Lower lobe of right lung (tissue), 2 donors: ENCODE measurements at regions not wholly inside any gene's neighbourhood (a gene's known extent, or its start where the extent isn't known, plus 50 kb on each side); places are given as distances from the start of the nearest gene placed in this dataset.

Experiments used
- ATAC-seq, 2 donors: fragments of 200-7000 bp; cut with Tn5 transposase; one replicate each; pipeline ENCODE4 v1.9.1; 2020 to 2022; ENCODE audit warnings: mild to moderate bottlenecking in 2 of 2, moderate library complexity in 2 of 2
- DNase-seq: peaks from one replicate; pipeline ENCODE4 v3.0.0-alpha.2; 2020
- H3K27ac ChIP-seq: fragments of 200-600 bp; one replicate; pipeline ENCODE4 v1.8.0; 2022
- H3K27me3 ChIP-seq: fragments of 200-600 bp; one replicate; pipeline ENCODE4 v1.8.0; 2022; ENCODE audit warnings: low read depth
- H3K36me3 ChIP-seq: fragments of 200-600 bp; one replicate; pipeline ENCODE4 v1.8.0; 2022; ENCODE audit warnings: mild to moderate bottlenecking
- H3K4me1 ChIP-seq: fragments of 200-600 bp; one replicate; pipeline ENCODE4 v1.8.0; 2022
- H3K4me3 ChIP-seq: fragments of 200-600 bp; one replicate; pipeline ENCODE4 v1.8.0; 2022; ENCODE audit warnings: mild to moderate bottlenecking
- H3K9me3 ChIP-seq: fragments of 200-600 bp; one replicate; pipeline ENCODE4 v1.8.0; 2022
- CTCF ChIP-seq: fragments of 200-600 bp; IDR thresholded peaks from one replicate; pipeline ENCODE4 v1.8.0; 2022; ENCODE audit warnings: antibody characterized with exemption, mild to moderate bottlenecking
- intact Hi-C: fragments of 100-400 bp; cut with DNase I; formaldehyde crosslinking; loops from one replicate; pipeline ENCODE4 v1.11.0; 2022
- donor health status: DM: no; HTN: yes; CAD: no; lungs with severe emphysema.

GRCh38 chr5:163569284-163569683 lies 63.9 kb downstream of the MAT2B start:
- intact Hi-C loops: no loop called here
- no peaks in the 10 kb centered on the region for H3K9me3 ChIP-seq
- peaks cover 24% of the 10 kb centered on the region for H3K27me3 ChIP-seq
- no peak overlapping the region for H3K4me3 ChIP-seq
- TF ChIP-seq CTCF: no peak
- peaks cover 18% of the 10 kb centered on the region for H3K4me1 ChIP-seq
- ATAC-seq (no peak), DNase-seq (no peak)
- no peak overlapping the region for H3K27ac ChIP-seq
- no peaks in the 10 kb centered on the region for H3K36me3 ChIP-seq

GRCh38 chr5:163571744-163572143 lies 66.3 kb downstream of the MAT2B start:
- no peak overlapping the region for H3K27ac ChIP-seq
- TF ChIP-seq CTCF: no peak
- no peak overlapping the region for H3K4me3 ChIP-seq
- intact Hi-C loops: no loop called here
- H3K9me3 ChIP-seq: no peaks in the 10 kb centered on the region
- DNase-seq: no peak
- H3K27me3 ChIP-seq: peaks cover 12% of the 10 kb centered on the region
- no peaks in the 10 kb centered on the region for H3K4me1 ChIP-seq
- no peaks in the 10 kb centered on the region for H3K36me3 ChIP-seq
- ATAC-seq: peak in 1 of 2 donors; percentile 53

GRCh38 chr5:163574472-163575440 lies 69.3 kb downstream of the MAT2B start:
- Histone ChIP-seq H3K9me3 (no peaks in the 10 kb centered on the region), H3K36me3 (no peaks in the 10 kb centered on the region), H3K27ac (no peak overlapping the region), H3K27me3 (peaks cover 7% of the 10 kb centered on the region), H3K4me1 (no peaks in the 10 kb centered on the region), H3K4me3 (no peak overlapping the region)
- DNase-seq (no peak), ATAC-seq (no peak)
- intact Hi-C loops: no loop called here
- TF ChIP-seq CTCF: no peak

GRCh38 chr5:163578652-163579051 lies 73.2 kb downstream of the MAT2B start:
- intact Hi-C loops: no loop called here

DNA sequence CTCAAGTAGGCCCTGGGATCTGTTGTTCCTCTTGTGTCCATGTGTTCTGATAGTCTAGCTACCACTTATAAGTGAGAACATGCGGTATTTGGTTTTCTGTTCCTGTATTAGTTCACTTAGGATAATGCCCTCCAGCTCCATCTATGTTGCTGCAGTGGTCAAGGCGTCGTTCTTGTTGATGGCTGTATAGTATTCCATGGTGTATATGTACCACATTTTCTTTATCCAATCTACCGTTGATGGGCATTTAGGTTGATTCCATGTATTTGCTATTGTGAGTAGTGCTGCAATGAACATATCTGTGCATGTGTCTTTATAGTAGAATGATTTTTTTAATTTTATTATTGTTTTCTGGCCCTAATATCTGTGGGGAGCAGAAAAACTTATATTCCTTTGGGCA lies 74.3 kb downstream of the MAT2B start:
- Histone ChIP-seq H3K27ac (no peak overlapping the region), H3K4me1 (no peaks in the 10 kb centered on the region), H3K4me3 (no peak overlapping the region), H3K36me3 (no peaks in the 10 kb centered on the region), H3K27me3 (no peaks in the 10 kb centered on the region), H3K9me3 (no peaks in the 10 kb centered on the region)
- no peak for DNase-seq
- TF ChIP-seq CTCF: no peak
- intact Hi-C loops: no loop called here
- ATAC-seq: no peak

More at GRCh38 chr5:163578652-163579051, 73.2 kb downstream of the MAT2B start:
- Histone ChIP-seq H3K4me1 (no peaks in the 10 kb centered on the region), H3K27me3 (no peaks in the 10 kb centered on the region), H3K9me3 (no peaks in the 10 kb centered on the region), H3K36me3 (no peaks in the 10 kb centered on the region), H3K27ac (no peak overlapping the region), H3K4me3 (no peak overlapping the region)
- no peak for TF ChIP-seq CTCF
- DNase-seq: no peak
- no peak for ATAC-seq
